KBM-7 (cell line): ENCODE measurements at regions not wholly inside any gene's neighbourhood (a gene's known extent, or its start where the extent isn't known, plus 50 kb on each side); places are given as distances from the start of the nearest gene placed in this dataset.
"Not testable (repeated sequence)": the region's sequence is repeated elsewhere in the genome, so short reads cannot be mapped to it uniquely, and the experiment has no call there.

Experiments used
- DNase-seq: peaks from one replicate; pipeline ENCODE4 v3.0.0-alpha.2; 2015
- in situ Hi-C: fragments of 300-500 bp; cut with MboI; formaldehyde crosslinking; loops from 2 replicates; pipeline ENCODE4 v1.14.3; 2020; ENCODE audit warnings: low sequenced_read_pairs, low pct_unique_long_range_greater_than_20kb, mixed read lengths

- DNase-seq, result no peak
- in situ Hi-C loops, result no loop called here
These were observed 119.7 kb downstream of the MACROH2A1 start for GRCh38 chr5:135279328-135279727.

GRCh38 chr5:135276151-135276550 is 122.9 kb downstream of the MACROH2A1 start:
- DNase-seq, result no peak
- in situ Hi-C loops, result no loop called here

GRCh38 chr5:135273212-135273611 is 125.8 kb downstream of the MACROH2A1 start:
- DNase-seq, result no peak

GRCh38 chr5:135272311-135272805 is 126.7 kb downstream of the MACROH2A1 start:
- DNase-seq, result no peak
- in situ Hi-C loops, result no loop called here

More at GRCh38 chr5:135273212-135273611, 125.8 kb downstream of the MACROH2A1 start:
- in situ Hi-C loops, result no loop called here

- DNase-seq, result peak; percentile 34
- in situ Hi-C loops, result no loop called here
These were observed 127.3 kb downstream of the MACROH2A1 start for GRCh38 chr5:135271533-135272310.

GRCh38 chr5:135269931-135270421 is 129.1 kb downstream of the MACROH2A1 start:
- no peak for DNase-seq
- in situ Hi-C loops, result no loop called here

GRCh38 chr5:135269199-135269598 is 129.8 kb downstream of the MACROH2A1 start:
- in situ Hi-C loops, result no loop called here

GRCh38 chr5:135266975-135267374 is 132.1 kb downstream of the MACROH2A1 start:
- in situ Hi-C loops, result no loop called here
- no peak for DNase-seq

More at GRCh38 chr5:135269199-135269598, 129.8 kb downstream of the MACROH2A1 start:
- no peak for DNase-seq

- DNase-seq, result no peak
- in situ Hi-C loops, result no loop called here
These were observed 132.8 kb downstream of the MACROH2A1 start for GRCh38 chr5:135266303-135266635.

- in situ Hi-C loops, result no loop called here
- DNase-seq, result no peak
These were observed 133.3 kb downstream of the MACROH2A1 start for GRCh38 chr5:135265497-135266302.

GRCh38 chr5:135264451-135265440 is 134.3 kb downstream of the MACROH2A1 start:
- no peak for DNase-seq
- in situ Hi-C loops, result no loop called here

GRCh38 chr5:135263022-135263668 is 135.9 kb downstream of the MACROH2A1 start:
- in situ Hi-C loops, result no loop called here
- DNase-seq, result no peak

- in situ Hi-C loops, result no loop called here
- DNase-seq, result no peak
These were observed 136.7 kb downstream of the MACROH2A1 start for GRCh38 chr5:135262364-135262763.

- in situ Hi-C loops, DNase-seq: not testable (repeated sequence)
These were observed 138.9 kb downstream of the MACROH2A1 start for GRCh38 chr5:135260108-135260507.

GRCh38 chr5:135255461-135256178 is 143.4 kb downstream of the MACROH2A1 start:
- in situ Hi-C loops, result no loop called here
- no peak for DNase-seq

GRCh38 chr5:135254183-135254582 is 144.8 kb downstream of the MACROH2A1 start:
- in situ Hi-C loops, result no loop called here
- no peak for DNase-seq

GRCh38 chr5:135253601-135254178 is 145.3 kb downstream of the MACROH2A1 start:
- DNase-seq, result no peak
- in situ Hi-C loops, result no loop called here
